Testis (tissue), 2 donors: ENCODE measurements at regions not wholly inside any gene's neighbourhood (a gene's known extent, or its start where the extent isn't known, plus 50 kb on each side); places are given as distances from the start of the nearest gene placed in this dataset.

Experiments used
- DNase-seq: peaks from one replicate; pipeline ENCODE4 v3.0.0-alpha.2; 2019
- H3K27ac ChIP-seq, 2 donors: fragments of 200-600 bp; sonication (generic); one replicate each; pipeline ENCODE4 v1.5.1; 2019
- H3K27me3 ChIP-seq: fragments of 200-600 bp; sonication (generic); one replicate; pipeline ENCODE4 v1.5.1; 2019
- H3K36me3 ChIP-seq: fragments of 200-600 bp; sonication (generic); one replicate; pipeline ENCODE4 v1.5.1; 2017; ENCODE audit warnings: low read depth; ENCODE audit errors: missing control alignments
- H3K4me1 ChIP-seq: fragments of 200-600 bp; sonication (generic); one replicate; pipeline ENCODE4 v1.5.1; 2019
- H3K4me3 ChIP-seq, 2 donors: fragments of 200-600 bp; sonication (generic); one replicate each; pipeline ENCODE4 v1.5.1; 2017 to 2019
- H3K9me3 ChIP-seq: fragments of 200-600 bp; sonication (generic); one replicate; pipeline ENCODE4 v1.5.1; 2017
- POLR2A ChIP-seq: fragments of 450-650 bp; IDR thresholded peaks from one replicate; pipeline ENCODE4 v1.6.1; 2017; ENCODE audit warnings: antibody characterized with exemption, mild to moderate bottlenecking, moderate library complexity
- WGBS, 2 donors: methylation state at CpG; one replicate each; pipeline ENCODE4 v1.1.5; 2018; 5-methylcytosine and 5-hydroxymethylcytosine counted together
- intact Hi-C: fragments of 100-400 bp; cut with DNase I; formaldehyde crosslinking; loops from one replicate; pipeline ENCODE4 v1.15.1; 2023; ENCODE audit warnings: low total_unique reads
- TF ChIP-seq, protein P1 (sequence below), 3 experiments: fragments of 450-650 bp in 2 of 3; fragments of 200-600 bp in 1 of 3; sonication (generic) in 1 of 3; IDR thresholded peaks; one replicate each; pipeline ENCODE4 v1.5.1; 2016 to 2019; ENCODE audit warnings: antibody characterized with exemption in 3 of 3, mild to moderate bottlenecking in 2 of 3, moderate library complexity in 1 of 3

GRCh38 chr10:57015595-57016318 is 654.7 kb upstream of the ZWINT start:
- Histone ChIP-seq H3K4me1 (no peaks in the 10 kb centered on the region), H3K9me3 (no peaks in the 10 kb centered on the region), H3K4me3 (no peak overlapping the region), H3K27ac (no peak overlapping the region), H3K27me3 (no peaks in the 10 kb centered on the region), H3K36me3 (no peaks in the 10 kb centered on the region)
- WGBS, 2 donors, result 80 to 89% methylated on average over 9 to 13 of the region's 13 CpGs
- TF ChIP-seq POLR2A, result no peak
- TF ChIP-seq, protein P1, sequence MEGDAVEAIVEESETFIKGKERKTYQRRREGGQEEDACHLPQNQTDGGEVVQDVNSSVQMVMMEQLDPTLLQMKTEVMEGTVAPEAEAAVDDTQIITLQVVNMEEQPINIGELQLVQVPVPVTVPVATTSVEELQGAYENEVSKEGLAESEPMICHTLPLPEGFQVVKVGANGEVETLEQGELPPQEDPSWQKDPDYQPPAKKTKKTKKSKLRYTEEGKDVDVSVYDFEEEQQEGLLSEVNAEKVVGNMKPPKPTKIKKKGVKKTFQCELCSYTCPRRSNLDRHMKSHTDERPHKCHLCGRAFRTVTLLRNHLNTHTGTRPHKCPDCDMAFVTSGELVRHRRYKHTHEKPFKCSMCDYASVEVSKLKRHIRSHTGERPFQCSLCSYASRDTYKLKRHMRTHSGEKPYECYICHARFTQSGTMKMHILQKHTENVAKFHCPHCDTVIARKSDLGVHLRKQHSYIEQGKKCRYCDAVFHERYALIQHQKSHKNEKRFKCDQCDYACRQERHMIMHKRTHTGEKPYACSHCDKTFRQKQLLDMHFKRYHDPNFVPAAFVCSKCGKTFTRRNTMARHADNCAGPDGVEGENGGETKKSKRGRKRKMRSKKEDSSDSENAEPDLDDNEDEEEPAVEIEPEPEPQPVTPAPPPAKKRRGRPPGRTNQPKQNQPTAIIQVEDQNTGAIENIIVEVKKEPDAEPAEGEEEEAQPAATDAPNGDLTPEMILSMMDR (IDR thresholded peaks at IDR 0.05), result no peak
- intact Hi-C loops, result no loop called here
- DNase-seq, result no peak

DNA sequence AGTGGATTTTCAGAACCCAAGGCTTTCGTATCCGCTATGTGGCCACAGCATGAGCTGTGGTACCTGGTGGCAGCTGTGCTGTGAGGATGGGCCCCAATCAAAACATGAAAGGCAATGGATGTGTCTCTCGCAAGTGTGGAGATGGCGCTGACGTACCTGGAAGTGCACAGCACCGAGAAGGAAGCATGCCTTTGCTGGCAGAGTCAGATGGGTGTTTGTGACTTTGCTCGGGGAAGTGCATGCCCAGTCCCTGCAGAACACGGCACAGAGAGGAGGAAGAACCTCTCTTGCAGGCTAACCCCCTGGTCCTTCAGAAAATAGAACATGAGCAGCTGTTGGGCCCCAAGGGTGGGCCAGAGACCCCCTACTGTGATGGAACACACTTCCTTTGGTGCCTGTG is 654.1 kb upstream of the ZWINT start:
- Histone ChIP-seq H3K36me3 (no peaks in the 10 kb centered on the region), H3K4me1 (no peaks in the 10 kb centered on the region), H3K4me3 (no peak overlapping the region), H3K27ac (no peak overlapping the region), H3K9me3 (no peaks in the 10 kb centered on the region), H3K27me3 (no peaks in the 10 kb centered on the region)
- no peak for DNase-seq
- WGBS, 2 donors, result 87 to 88% methylated on average over 7 of the region's 8 CpGs
- intact Hi-C loops, result no loop called here
- no peak for TF ChIP-seq POLR2A
- TF ChIP-seq, protein P1 (IDR thresholded peaks at IDR 0.05), result no peak

GRCh38 chr10:57014758-57015157 is 653.7 kb upstream of the ZWINT start:
- no peaks in the 10 kb centered on the region for H3K36me3 ChIP-seq
- TF ChIP-seq, protein P1 (IDR thresholded peaks at IDR 0.05), result no peak
- no peak for TF ChIP-seq POLR2A
- intact Hi-C loops, result no loop called here
- no peak for DNase-seq
- no peaks in the 10 kb centered on the region for H3K27me3 ChIP-seq
- H3K9me3 ChIP-seq, result no peaks in the 10 kb centered on the region
- 44 to 51% methylated on average over 3 of the region's 3 CpGs for WGBS, 2 donors
- H3K4me3 ChIP-seq, result no peak overlapping the region
- no peak overlapping the region for H3K27ac ChIP-seq
- H3K4me1 ChIP-seq, result no peaks in the 10 kb centered on the region

GRCh38 chr10:57008189-57008588 is 647.1 kb upstream of the ZWINT start:
- H3K4me1 ChIP-seq, result no peaks in the 10 kb centered on the region
- intact Hi-C loops, result no loop called here
- H3K36me3 ChIP-seq, result no peaks in the 10 kb centered on the region
- no peaks in the 10 kb centered on the region for H3K27me3 ChIP-seq
- 68 to 74% methylated on average over 2 of the region's 2 CpGs for WGBS, 2 donors
- H3K27ac ChIP-seq, result no peak overlapping the region
- TF ChIP-seq POLR2A, result no peak
- TF ChIP-seq, protein P1 (IDR thresholded peaks at IDR 0.05), result no peak
- H3K4me3 ChIP-seq, result no peak overlapping the region
- H3K9me3 ChIP-seq, result no peaks in the 10 kb centered on the region
- no peak for DNase-seq

GRCh38 chr10:56991591-56992069 is 630.6 kb upstream of the ZWINT start:
- intact Hi-C loops, result no loop called here
- Histone ChIP-seq H3K9me3 (no peaks in the 10 kb centered on the region), H3K27ac (no peak overlapping the region), H3K36me3 (no peaks in the 10 kb centered on the region), H3K4me3 (no peak overlapping the region), H3K27me3 (no peaks in the 10 kb centered on the region), H3K4me1 (no peaks in the 10 kb centered on the region)
- no peak for DNase-seq
- TF ChIP-seq POLR2A, result no peak
- TF ChIP-seq, protein P1 (IDR thresholded peaks at IDR 0.05), result no peak
- WGBS, 2 donors, result 27 to 43% methylated on average over 3 of the region's 3 CpGs
